ENCODE measurements at regions not wholly inside any gene's neighbourhood (a gene's known extent, or its start where the extent isn't known, plus 50 kb on each side); places are given as distances from the start of the nearest gene placed in this dataset.
"Not testable (repeated sequence)": the region's sequence is repeated elsewhere in the genome, so short reads cannot be mapped to it uniquely, and the experiment has no call there.

DNA sequence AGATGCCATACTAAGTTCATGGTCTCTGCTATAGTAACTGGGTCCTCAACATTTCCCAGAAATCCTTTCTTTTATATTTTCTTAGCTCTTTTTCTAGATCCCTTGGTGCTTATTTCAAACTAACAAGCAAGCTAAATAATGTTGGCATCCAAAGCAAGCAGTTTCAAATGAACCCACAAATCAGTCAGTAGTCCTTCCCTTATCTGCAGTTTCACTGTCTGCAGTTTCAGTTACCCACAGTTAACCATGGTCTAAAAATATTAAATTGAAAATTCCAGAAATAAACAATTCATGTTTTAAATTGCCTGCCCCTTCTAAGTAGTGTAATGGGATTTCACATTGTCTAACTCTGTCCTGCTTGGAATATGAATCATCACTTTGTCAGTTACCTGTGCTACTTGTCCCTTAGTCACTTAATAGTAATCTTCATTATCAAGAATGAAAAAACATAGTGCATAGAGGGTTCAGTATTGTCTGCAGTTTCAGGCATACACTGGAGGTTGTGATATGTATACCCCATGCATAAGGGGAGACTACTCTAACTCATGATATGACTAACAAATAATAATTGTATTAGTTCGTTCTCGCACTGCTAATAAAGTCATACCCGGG lies 633.7 kb downstream of the MECOM start:
- in situ Hi-C loops (cut with MboI; ENCODE audit: low pct_unique_long_range_greater_than_20kb, low sequenced_read_pairs), result no loop called here
- no peak for DNase-seq

DNA sequence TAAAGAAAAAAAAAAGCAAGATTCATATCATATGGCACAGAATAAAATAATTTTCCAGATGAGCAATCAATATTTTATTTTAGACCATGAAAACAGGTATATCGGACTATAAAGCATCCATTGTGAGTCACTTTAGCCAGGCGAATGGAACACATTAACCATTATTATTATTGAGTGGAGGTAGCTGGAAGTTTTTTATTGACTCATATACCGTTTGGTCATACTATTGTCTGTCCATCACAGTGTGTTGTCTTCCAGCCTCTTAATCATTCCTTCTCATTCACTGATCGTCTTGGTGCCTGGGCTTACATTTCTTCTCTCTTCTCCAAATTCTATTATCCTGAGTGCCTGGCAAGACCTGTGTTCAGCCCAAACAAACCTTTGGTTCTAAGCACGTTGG lies 634.8 kb downstream of the MECOM start:
- in situ Hi-C loops (cut with MboI; ENCODE audit: low pct_unique_long_range_greater_than_20kb, low sequenced_read_pairs), result no loop called here
- no peak for DNase-seq

DNA sequence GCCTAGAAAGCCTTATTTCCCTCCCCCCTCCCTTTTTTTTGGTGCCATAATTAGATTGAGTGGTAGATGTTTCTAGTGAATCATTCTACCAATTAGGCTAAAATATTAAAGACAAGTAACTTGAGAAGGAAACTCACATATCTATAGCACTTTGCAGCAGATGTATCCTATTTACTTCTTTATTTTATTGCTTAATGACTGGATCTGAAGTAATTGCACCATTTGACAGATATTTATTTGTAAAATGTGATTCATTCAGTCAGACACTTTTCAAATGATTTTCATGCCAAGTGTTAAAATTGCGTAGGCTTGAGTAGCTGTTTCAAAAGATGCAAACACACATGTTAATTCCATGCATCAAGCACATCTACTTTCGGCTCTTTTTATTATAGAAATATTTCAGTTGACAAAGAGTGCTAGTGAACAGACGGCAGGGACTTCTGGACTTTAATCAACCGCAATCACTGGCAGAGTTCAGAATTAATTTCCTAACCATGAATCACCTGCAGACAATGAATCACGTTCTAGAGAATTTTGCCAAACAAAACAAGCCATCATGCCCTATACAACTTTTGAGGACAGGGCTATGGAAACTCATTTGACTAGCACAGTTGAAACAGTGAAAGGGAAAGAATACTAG lies 636.8 kb downstream of the MECOM start:
- DNase-seq, result no peak
- in situ Hi-C loops (cut with MboI; ENCODE audit: low pct_unique_long_range_greater_than_20kb, low sequenced_read_pairs), result no loop called here

DNA sequence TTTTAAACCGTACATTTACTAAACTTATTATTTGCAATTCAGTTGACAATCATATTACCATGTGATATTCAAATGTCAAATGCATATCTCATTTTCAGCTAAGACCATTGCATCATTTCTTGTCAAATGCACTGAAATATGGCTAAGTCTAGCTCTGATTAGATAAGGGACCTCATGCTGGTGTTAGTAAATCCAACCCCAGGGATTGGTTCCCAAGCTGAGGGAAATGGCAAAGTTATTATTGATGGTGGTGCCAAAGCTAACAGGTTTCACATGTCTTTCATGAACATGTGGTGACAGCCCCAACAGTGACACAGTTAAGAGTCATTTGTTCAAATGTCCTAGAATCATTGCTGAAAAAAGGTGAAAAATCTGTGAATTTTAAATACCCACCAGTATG lies 641.1 kb downstream of the MECOM start:
- in situ Hi-C loops (cut with MboI; ENCODE audit: low pct_unique_long_range_greater_than_20kb, low sequenced_read_pairs), result no loop called here
- no peak for DNase-seq

DNA sequence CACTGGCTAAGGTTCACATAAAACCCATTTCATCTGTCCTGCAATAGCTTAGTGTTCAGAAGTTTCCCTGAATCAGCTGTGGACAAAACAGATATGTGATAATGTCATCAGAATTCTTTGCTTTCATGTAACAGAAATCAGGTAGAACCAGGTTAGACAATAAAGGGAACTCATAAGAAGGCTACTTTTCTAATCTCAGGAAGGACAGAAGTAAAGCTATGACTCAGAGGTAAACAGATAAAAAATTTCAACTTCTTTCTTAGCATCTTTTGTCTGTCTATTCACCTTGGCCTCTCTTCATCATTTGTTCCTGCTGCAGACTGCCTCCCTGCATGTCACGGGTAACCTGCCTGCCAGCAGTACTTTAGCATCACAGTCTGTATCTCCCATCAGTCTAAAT lies 643.1 kb downstream of the MECOM start:
- DNase-seq, result no peak
- in situ Hi-C loops (cut with MboI; ENCODE audit: low pct_unique_long_range_greater_than_20kb, low sequenced_read_pairs), result no loop called here

- DNase-seq, result no peak
- in situ Hi-C loops (cut with MboI; ENCODE audit: low pct_unique_long_range_greater_than_20kb, low sequenced_read_pairs), result no loop called here
Observed at GRCh38 chr3:169009453-169009852, 654.1 kb downstream of the MECOM start.

DNA sequence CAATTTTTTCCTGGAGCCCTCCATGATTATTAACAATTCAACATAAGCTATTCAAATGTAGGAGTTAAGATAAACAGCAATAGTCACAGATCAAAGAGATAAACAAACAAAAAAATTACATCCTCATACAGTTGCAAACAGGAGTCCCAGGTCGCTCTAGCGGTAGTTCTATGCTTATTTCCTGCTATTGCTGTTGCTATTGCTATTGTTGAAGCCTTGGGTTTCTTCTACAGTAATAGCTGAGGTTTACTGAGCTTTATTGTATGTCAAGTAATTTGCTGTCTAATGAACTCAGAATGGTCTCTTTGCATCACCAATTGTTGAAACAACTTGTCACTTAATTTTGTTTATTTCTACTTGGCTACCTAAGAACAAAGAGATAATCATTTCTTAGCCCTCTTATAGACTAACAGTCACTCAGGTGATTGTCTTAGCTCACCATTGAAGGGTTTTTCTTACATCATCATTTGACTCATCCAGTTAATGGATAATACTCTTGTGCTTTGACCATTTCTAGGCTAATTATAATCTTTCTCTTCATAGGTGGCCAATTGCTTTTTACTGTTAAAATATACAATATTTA lies 654.6 kb downstream of the MECOM start:
- DNase-seq, result no peak
- in situ Hi-C loops (cut with MboI; ENCODE audit: low pct_unique_long_range_greater_than_20kb, low sequenced_read_pairs), result no loop called here

- in situ Hi-C loops (cut with MboI; ENCODE audit: low pct_unique_long_range_greater_than_20kb, low sequenced_read_pairs), result no loop called here
- DNase-seq, result no peak
Observed at GRCh38 chr3:169007145-169007544, 656.4 kb downstream of the MECOM start.

GRCh38 chr3:169006398-169006797 lies 657.1 kb downstream of the MECOM start:
- DNase-seq; in situ Hi-C loops (cut with MboI; ENCODE audit: low pct_unique_long_range_greater_than_20kb, low sequenced_read_pairs): not testable (repeated sequence)

DNA sequence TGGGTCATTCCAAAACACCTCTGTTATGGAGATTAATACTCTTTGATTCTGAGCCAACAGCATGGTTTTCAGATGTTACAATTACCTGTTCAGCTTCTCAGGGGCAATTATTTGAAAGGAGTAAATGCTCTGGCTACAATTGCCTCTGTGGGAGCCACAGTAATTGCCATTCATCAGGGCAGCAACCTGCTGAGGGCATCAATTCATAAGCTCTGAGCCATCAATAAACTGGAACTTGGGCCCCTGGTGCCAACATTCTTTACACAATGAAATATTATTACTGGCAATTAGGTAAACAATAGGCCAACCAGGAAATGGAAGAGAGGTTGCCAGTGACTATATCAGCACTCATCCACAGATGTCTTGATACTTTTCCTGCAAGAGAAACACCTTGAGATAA lies 660.8 kb downstream of the MECOM start:
- in situ Hi-C loops (cut with MboI; ENCODE audit: low pct_unique_long_range_greater_than_20kb, low sequenced_read_pairs), result no loop called here
- DNase-seq, result no peak

DNA sequence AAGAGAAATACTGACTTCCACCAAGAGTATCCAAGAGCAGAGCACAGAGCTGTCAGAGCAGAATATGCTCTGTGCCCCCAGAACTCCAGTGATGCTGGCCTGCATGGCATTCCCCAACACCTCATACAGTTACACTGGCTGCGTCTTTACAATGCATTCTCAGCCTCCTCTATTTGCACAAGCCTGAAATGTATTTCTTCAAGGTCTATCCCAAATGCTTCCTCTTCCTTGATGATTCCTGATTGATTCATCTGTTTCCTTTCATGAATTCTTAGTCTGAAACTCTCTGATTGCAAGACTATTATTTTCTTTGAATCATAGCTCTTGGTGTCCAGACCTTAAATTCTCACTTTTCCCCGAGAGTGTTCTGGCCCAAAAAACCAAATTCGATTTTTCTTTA lies 664.7 kb downstream of the MECOM start:
- in situ Hi-C loops (cut with MboI; ENCODE audit: low pct_unique_long_range_greater_than_20kb, low sequenced_read_pairs), result no loop called here
- no peak for DNase-seq

GRCh38 chr3:168997488-168997887 lies 666.0 kb downstream of the MECOM start:
- no peak for DNase-seq
- in situ Hi-C loops (cut with MboI; ENCODE audit: low pct_unique_long_range_greater_than_20kb, low sequenced_read_pairs), result no loop called here

DNA sequence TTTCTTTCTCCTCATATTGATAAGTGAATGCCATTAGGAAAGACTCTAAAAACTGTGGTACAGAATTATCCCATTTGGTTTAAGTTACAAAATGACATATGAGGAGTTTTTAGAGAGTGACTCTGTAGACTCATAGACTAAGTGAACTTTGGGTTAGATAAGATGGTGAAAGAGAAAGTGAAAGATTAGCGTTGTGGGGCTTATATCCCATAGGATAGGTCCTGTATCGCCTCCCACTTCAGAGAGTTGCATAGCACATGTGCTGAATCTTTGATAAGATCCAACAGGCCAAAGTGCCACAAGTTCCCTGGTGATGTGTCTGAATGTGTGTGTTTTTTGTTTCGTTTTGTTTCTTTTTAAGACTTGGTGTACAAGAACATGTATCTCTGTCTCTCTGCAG lies 666.9 kb downstream of the MECOM start:
- no peak for DNase-seq
- in situ Hi-C loops (cut with MboI; ENCODE audit: low pct_unique_long_range_greater_than_20kb, low sequenced_read_pairs), result no loop called here

- no peak for DNase-seq
- in situ Hi-C loops (cut with MboI; ENCODE audit: low pct_unique_long_range_greater_than_20kb, low sequenced_read_pairs), result no loop called here
Observed at GRCh38 chr3:168995129-168995528, 668.4 kb downstream of the MECOM start.

GRCh38 chr3:168991803-168992202 lies 671.7 kb downstream of the MECOM start:
- no peak for DNase-seq
- in situ Hi-C loops (cut with MboI; ENCODE audit: low pct_unique_long_range_greater_than_20kb, low sequenced_read_pairs), result no loop called here

- DNase-seq, result no peak
- in situ Hi-C loops (cut with MboI; ENCODE audit: low pct_unique_long_range_greater_than_20kb, low sequenced_read_pairs), result no loop called here
Observed at GRCh38 chr3:168990621-168991020, 672.9 kb downstream of the MECOM start.

DNA sequence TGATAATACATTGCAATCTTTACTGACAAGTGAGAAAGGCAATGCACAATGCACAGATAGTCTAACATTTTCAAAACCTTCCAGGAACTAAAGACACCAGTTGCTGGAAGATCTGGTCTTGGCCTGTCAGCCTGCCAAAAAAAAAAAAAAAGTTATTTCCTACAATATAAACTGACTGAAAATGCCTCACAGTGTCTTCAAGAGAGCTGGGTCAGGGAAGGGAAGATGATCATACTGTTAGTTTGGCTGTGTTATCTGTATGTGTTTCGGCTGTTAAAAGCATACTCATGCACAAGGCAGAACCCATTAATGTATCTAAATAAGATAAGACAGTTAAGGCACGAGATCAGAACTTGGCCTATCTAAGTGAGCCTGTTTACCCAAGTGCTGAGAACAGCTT lies 673.4 kb downstream of the MECOM start:
- in situ Hi-C loops (cut with MboI; ENCODE audit: low pct_unique_long_range_greater_than_20kb, low sequenced_read_pairs), result no loop called here
- no peak for DNase-seq

GRCh38 chr3:168989396-168989795 lies 674.1 kb downstream of the MECOM start:
- no peak for DNase-seq
- in situ Hi-C loops (cut with MboI; ENCODE audit: low pct_unique_long_range_greater_than_20kb, low sequenced_read_pairs), result no loop called here

GRCh38 chr3:168988853-168989252 lies 674.7 kb downstream of the MECOM start:
- in situ Hi-C loops (cut with MboI; ENCODE audit: low pct_unique_long_range_greater_than_20kb, low sequenced_read_pairs), result no loop called here
- DNase-seq, result no peak

GRCh38 chr3:168984872-168985271 lies 678.6 kb downstream of the MECOM start:
- in situ Hi-C loops (cut with MboI; ENCODE audit: low pct_unique_long_range_greater_than_20kb, low sequenced_read_pairs), result no loop called here
- no peak for DNase-seq

DNA sequence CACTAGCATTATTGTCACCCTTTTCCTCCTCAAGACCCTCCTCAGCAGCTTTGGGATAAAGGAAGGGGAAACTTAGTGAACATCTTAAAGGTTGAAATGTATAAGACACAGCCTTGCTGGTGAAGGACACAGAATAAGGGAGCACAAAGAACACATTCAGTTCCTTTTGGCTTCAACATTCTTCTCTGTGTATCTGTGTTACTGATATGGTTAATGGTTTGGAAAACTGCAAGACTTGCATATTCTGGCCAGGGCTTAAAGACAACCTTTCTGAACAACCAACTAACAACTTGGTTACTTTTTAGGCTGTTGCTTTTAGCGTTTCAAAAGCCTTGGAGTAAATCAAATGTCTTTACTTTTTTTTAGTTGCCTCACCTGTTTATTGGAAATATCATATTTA lies 680.5 kb downstream of the MECOM start:
- in situ Hi-C loops (cut with MboI; ENCODE audit: low pct_unique_long_range_greater_than_20kb, low sequenced_read_pairs), result no loop called here
- DNase-seq, result no peak
